ENCODE measurements at regions not wholly inside any gene's neighbourhood (a gene's known extent, or its start where the extent isn't known, plus 50 kb on each side); places are given as distances from the start of the nearest gene placed in this dataset.

DNA sequence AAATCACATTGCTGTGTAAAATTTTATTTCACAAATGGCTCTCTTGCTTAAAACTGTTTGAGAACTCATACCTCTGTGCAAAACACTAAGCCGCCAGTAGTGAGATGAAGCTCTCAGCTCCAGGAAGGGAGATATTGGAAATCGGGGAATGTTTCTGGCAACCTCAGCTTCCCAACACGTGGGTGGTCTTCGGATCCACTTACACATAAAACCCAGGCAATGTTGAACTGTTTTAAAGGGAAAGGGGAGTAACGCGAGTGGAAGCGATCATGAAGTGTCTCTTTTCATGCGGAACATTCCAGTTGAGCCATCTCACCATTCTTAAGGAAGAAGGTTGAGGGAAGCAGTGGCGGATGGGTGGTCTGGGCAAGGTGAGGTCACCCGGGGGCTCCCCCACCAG is 136.8 kb downstream of the ASB1 start:
- no peak for DNase-seq

DNA sequence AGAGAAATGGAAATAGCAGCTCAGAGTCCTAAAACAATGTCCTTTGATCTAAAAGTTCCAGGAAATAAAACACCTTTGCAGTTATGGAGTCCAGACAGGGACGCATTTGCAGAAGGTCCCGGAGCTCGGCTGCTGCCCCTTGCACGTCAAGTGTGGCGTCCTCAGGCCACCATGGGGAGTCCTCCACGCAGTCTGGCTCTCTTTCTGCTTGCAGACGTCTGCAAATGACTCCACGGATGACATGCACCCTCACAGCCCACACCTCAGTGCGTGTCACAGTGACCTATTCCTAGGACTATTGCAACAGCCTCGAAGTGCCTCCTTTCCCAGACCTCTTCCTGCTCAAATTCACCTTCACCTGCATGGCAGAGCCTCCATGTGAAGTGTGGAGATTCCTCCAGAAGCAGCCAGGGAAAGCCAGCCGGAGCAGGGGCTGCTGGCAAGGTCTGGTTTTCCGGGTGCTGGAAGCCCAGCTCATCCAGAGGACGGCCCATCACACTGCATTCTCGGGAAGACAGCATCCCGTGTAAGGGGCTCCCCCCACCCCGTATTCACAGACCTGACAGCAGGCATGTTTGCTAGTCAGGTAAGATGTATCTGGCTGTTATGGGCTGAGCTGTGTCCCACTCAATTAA is 137.7 kb downstream of the ASB1 start:
- DNase-seq = no peak

DNA sequence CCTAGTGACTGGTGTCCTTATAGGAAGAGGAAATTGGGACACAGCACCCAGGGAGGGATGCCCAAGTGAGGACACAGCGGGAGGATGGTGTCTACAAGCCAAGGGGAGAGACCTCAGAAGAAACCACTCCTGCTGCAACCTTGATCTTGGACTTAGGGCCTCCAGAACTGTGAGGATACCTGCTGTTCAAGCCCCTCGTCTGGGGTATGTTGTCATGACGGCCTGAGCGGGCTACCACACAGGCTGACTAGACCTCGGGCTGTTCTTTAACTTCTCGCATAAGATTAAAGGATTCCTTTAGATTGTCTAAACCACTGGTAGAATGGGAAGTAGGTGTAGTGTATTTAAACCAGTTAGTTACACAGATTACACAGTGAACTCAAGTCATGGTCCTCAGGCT is 138.3 kb downstream of the ASB1 start:
- DNase-seq = no peak

DNA sequence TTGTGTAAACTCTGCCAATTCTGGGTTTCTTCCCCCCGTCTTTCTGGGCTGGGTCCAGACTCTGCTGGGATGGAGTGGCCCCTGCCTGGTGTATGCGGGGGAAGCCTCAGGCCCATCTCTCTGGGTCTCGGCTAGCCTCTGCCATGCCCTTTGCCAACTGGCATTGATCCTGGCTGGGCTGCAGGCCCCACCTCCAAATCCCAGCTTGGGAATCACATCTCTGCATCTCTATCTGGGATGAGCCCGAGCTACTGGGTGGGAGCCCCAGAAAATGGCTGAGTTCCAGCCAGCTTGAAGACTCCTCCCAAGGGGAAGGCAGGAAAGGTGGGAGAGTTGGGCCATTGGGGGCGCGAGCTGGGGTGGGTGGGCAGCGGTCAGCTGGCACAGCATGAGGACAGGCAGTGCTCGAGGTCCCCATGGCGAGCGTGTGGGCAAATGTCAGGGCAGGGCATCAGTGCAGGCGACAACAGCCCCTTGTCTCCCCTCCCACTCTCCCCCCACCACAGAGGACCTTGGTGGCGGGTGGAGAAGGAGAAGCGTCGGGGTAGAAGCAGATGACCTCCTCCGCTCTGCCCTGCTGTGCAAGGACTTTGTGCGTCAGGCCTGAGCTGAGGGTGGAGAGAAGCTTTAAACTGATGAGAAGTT is 139.4 kb downstream of the ASB1 start:
- DNase-seq = no peak

DNA sequence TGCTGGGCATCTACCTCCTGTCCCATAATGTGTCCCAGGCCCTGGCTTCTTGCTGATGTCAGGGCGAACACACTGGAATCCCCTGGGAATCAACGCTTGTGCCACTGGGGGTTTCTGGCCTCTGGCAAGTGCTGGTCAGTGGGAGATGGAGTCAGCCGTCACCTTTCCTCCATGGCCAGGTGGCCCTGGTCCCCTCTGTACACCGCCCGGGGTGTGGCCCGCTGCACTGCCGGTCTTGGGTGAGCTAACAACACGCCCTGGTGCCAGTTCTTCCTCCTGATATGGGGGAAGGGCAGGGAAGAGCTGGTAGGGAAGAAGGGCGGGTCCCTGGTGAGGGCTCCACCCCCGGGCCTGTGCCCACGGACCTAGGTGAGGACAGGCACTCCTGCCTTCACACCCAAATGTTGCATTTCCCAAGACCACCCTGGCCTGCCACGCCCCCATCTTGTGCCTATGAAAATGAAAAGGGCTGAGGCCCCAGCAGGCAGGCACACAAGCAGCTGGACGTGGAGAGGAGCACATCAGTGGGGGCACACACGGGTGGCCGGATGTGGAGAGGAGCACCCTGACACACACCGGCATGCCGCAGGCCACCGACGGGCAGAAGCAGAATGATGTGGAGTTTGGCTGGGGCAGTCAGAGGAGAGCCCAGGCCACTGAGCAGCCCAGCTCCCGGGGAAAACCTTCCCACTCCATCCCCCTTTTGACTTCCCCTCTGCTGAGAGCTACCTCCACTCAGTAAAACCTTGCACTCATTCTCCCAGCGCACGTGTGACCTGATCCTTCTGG is 140.5 kb downstream of the ASB1 start:
- DNase-seq = no peak

DNA sequence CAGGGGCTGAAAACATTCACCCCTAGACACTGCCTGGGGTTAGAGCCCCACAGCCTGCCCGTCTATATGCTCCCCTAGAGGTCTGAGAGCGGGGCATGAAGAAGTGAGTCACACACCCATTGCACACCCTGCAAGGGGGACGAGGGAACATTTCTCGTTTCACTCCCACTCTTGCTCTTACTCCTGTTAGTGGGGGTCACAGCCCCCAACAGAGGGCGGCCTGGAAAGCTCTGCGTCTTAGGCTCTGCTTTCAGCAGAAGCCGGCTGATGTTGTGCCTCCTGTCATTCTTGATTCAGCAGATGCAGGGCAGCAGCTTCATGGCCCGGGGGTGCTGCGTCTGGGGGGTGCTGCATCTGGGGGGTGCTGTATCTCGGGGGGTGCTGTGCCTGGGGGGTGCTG is 141.3 kb downstream of the ASB1 start:
- DNase-seq = no peak

DNA sequence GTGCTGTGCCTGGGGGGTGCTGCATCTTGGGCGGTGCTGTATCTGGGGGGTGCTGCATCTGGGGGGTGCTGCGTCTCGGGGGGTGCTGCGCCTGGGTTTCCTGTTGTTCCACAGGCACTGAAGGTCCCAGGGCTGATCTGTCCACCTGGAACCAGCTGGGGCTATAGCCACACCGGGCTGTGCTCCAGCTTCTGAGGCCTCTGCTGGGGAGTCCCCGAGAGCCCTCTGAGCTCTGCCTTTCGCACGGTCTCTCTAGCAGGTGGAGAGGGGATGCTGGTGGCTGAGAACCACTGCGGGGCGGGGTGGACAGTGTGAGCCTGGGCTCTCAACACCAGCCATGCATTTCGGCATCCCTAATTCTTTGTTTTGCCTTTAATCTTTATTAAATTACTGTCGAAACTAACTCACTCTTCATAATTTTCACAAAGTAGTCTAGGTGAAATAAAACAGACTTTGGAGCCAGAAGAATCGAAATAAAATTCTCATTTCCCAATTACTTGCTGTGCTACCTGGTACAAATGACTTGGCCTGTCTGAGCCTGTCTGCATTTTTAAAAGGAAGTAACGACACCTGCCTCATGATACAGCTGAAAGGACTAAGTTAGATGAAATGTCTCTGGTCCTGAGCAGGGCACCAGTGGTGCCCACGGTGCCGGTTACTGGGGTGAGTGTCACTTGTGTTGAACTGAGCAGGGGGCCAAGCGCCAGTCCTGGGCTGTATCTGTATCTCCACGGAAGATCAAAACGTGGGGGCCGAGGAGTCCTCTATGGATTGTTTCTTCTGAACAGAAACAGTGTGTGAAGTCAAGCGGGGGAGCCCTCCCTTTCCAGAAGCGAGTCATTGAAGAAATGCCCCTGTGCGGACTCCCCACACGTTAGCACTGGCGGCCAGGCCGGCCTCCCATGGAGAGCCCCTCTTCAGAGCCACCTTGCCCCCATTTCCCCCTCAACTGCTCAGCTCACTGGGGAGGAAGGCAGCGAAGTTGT is 142.0 kb downstream of the ASB1 start:
- DNase-seq = no peak

DNA sequence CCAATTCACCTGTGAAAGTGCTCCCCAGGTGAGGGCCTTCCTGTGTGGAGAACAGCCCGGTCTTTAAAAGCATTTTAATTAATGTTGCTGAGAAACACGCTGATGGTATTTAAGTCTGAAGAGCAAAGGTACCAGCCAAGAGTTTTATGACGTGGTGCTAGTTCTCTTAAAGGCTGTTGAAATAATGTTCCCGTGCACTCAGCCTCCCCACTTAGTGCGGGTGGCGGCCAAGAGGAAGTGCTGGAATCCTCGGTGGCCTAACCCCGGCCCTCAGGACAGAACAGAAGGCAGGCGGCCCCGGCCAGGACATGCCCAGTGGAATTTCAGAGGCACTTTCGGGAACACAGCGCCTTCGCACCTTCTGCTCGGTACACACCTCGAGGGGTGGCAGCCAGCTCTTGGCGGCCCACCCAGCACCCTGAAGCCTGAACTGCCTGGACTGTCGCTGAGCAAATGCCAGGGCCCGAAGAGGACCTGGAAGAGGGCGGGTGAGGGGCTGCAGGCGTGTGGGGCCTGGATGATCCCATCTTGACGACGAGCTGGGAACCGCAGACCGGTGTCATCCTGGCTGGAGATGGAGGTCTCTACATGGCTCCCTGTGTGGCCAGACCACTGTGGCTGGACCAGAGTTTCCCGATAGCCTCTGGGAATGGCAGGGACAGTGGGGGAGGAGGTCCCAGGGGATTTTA is 142.9 kb downstream of the ASB1 start:
- no peak for DNase-seq

DNA sequence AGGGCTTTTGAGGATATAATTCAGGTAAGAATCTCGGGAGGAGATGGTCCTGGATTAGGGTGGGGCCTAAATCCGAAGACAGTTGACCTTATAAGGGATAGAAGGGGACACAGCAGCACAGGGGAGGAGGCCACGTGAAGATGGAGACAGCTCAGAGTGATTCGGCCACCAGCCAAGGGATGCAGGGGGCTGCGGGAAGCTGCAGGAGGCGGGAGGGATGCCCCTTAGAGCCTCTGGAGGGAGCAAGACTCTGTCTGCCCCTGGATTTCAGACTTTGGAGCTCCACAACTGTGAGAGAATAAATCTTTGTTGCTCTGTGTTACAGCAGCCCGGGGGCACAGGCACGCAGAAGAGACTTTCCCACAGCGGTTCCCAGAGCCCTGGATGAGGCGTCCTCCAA is 143.7 kb downstream of the ASB1 start:
- no peak for DNase-seq

DNA sequence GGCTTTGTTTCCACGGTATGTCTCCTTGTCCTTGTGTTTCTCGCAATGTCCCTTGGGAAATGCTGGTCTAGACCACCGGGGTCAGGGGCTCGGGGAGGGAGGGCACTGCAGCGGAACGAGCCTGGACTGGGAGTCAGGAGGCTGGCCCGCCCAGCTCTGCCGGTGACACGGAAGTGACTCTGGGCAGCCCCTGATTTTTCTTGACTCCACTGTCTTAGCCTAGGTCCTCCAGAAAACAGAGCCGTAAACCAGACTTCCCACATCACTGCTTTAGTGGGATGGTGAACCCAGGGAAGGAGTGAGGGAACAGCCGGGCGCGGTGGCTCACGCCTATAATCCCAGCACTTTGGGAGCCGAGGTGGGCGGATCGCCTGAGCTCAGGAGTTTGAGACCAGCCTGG is 144.2 kb downstream of the ASB1 start:
- DNase-seq = no peak

DNA sequence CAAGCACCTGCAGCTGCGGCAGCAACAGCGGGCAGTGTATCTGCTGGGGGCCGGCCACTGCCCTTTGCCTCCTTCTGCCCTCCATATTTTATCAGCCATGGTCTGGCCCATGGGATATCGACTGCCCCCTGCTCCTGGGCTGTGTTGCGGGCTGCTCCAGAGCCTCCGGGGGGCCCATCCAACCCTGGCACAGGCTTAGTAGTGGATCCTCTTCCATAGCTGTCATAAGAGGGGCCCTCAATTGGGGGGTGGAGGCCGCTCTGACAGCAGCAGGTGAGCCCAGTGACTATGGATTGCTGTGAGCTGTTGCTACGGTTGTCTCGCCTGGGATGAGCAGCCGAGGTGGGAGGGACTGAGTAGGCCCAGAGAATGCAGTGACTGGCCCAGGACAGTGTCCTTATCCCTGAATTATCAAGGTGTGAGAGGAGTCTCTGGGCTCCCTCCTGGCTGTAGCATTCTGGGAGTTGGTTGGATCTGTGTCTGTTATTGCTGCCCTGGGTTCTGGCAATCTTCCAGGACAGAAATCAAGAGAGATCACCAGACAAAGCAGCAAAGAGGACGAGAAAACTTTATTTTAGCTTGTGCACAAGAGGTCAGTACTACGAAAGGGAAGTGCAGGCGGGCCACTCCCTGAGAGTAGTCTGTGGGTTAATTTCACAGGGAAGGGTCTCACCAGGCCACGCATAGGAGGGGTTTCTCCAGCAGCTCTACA is 145.1 kb downstream of the ASB1 start:
- no peak for DNase-seq

DNA sequence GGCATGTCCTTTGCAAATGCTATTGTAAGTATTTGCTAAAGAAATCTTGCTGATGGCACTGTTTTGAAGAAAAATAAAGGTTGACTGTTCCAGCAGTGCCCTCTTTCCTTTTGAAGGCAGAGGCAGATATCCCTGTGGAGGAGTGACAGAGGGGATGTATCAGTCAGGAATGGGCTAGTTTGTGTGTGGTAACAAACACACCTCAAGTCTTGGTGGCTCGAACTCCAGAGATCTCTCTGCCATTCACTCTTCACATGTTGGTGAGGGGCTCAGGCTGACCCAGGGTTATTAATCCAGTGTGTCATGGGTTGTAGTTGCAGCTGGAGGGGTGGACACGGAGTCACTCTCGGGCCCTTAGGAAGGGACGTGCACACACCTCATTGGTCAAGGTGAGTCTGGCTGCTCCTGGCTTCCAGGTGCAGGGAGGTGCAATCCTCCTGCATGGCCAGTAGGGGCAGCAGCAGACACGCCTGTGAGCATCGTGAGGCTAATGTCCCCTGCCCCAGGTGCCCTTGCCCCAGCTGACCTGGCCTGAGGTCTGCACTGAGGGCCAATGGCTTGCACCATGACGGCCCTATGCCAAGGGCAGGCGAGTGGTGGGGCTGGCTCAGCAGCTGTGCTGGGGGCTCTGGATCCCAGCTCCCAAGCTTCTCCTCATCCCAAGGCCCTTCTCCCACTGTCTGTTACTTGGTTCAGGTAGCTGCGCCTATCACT is 146.5 kb downstream of the ASB1 start:
- no peak for DNase-seq

DNA sequence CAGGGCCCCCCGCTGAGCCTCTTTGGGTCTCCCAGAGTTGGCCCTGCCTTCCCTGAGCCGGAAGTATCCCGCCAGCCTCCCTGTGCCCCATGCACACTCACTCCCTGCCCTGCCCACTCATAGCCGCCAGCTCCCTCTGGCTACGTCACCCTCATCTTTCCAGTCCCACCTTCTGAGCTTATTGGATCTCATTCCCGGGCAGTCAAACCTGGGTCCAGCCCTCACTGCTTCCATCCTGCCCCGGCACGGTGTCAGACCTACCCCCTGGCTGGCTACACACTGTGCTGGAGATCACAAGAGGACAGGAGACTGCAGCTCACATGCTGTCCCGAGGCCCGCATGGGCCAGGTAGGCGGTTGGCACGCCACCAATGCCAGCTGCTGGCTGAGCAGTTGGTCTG is 147.2 kb downstream of the ASB1 start:
- DNase-seq = no peak

DNA sequence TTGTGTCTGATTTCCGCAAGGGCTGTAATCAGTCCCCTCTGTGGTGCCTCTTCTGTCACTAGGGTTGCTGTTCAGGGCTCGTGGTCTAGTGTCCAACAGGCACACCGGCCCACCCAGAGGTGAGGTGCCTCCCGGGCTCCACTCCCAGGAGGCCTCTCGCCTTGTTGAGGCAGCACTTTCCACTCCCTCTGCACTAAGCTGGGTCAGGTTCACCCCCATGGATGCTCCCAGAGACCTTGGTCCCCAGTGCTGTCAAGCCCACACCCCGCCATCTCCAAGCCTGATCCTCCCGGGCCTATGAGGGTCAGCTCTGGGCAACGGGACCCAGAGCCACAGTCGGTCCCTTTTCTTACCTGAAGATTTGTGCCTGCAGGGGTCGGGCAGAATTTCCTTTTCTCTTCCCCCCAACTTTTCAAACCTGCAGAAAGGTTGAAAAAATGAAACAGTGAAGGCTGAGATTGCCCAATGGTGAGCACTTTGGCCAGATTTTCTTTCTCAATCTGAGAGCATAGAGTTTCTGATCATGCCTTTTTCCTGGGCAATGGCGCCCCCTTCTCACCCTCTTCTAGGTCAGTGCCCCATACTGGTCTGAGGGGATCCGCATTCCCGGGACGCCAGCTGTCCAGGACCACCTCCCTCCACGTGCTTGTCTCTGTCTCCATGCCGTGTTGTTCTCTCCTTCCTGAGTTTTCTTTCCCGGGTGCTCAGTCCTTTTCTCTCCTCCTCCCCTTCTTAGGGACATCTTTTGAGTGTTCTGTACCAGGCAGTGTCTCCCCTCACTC is 148.0 kb downstream of the ASB1 start:
- no peak for DNase-seq

DNA sequence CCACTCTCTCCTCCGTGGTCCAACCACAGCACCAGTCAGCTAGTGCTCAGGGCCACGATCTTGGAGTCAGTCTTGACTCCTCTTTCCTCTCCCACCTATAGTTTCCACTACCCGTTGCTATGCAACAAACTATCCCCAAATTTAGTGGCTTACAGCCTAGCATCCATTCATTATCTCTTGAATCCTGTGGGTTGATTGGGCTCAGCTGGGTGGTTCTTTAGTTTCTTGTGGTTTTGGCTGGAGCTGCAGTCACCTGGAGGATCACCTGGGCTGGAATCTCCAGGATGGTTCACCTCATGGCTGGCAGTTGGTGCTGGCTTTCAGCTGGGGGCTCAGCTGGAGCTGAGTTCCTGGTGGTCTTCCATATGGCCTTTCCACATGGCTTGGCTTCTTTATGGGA is 149.9 kb downstream of the ASB1 start:
- DNase-seq = no peak

DNA sequence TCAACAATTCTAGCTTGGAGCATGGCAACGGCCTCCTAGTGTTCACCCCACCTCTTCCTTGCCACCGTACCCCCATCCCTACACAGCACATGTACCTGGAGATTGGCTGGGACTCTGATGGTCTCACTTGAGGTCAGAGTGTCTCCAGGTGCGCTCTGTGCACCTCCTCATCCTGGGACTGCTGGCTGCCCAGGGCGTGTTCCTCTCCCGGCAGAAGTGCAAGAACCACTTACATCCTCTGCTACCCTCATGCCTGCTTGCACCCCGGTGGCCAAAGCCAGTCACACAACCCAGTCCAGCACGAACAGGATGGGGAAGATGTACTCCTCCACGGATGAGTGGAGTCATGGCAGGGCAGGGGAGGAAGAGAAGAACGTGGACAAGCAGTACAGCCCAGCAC is 151.5 kb downstream of the ASB1 start:
- no peak for DNase-seq

DNA sequence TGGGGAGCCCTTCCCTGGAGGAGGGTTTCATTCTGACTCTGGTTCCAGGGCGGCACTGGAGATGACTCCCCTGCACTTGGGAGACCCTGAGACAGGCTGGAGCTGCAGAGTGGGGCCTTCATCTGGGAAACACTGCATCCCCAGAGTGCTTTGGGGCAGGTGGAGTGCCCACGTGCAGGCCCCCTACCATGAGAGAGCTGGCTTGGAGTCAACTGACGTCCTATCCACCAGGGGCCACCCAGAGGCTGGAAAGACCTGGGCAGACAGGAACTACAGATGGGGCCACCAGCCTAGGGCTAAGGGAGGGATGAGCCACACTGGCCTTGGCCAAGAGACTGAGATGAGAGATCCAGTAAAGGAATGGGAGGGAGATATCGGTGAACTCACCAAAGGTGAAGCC is 153.8 kb downstream of the ASB1 start:
- no peak for DNase-seq

DNA sequence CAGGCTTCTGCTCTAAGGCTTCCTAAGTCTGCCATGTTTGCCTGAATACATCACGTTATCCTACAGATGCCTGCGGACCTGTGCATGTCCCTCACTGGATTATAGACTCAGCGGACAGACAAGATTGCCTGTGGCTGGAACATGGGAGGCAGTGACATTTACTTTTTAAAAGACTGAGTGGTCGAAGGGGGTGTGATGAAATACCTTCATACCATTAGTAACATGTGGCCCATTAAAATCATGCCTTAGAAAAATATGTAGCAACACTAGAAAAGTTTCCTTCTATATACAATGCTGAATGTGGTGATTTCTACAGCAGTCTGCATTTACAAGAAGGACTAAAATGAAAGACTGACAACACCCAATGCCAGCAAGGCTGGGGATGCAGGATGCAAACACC is 154.4 kb downstream of the ASB1 start:
- DNase-seq = no peak

DNA sequence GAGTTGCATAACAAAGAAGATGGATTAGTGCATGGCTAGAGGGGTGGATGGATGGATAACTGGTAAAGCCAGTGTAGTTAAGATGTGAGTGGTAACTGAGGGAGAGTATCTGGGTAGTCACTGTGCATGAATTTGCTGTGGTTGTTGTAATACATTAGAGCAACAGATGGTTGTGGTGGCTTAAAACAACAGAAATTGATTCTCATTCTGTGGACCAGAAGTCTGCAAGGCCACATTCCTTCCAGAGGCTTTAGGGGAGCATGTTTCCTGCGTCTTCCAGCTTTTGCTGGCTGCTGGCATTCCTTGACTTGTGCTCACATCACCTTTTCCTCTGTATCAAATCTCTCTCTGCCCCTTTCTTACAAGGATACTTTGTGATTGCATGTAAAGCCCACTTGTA is 155.4 kb downstream of the ASB1 start:
- DNase-seq = no peak

DNA sequence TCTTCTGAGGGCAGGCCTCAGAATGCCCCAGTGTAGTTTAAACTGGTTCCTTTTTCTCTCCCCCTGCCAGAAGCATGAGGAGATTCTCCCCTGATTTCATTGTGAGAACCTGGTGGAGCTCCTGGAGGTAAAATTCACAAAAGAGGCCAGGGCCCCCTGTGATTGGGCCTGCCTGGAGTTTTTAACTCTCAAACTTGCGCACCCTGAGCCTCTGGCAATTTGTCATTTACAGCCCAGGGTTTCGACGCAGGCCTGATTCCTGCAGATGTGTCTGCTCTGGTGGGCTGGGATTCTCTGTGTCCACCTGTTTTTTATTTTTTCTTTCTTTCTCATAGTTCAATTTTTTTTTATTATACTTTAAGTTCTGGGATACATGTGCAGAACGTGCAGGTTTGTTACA is 157.9 kb downstream of the ASB1 start:
- no peak for DNase-seq

All from activated gamma-delta T cell treated with Interleukin-2 at 50 U/mL for 16 hours (primary cell).